CD4-positive, alpha-beta T cell treated with Interferon gamma for 1 hour (primary cell): ENCODE measurements at regions not wholly inside any gene's neighbourhood (a gene's known extent, or its start where the extent isn't known, plus 50 kb on each side); places are given as distances from the start of the nearest gene placed in this dataset.

ENCODE experiments used
- DNase-seq: peaks from one replicate; pipeline ENCODE4 v3.0.0-alpha.2; 2020

GRCh38 chr2:195027947-195028346 lies 629.1 kb upstream of the SLC39A10 start:
- no peak for DNase-seq

GRCh38 chr2:195026261-195026660 lies 630.8 kb upstream of the SLC39A10 start:
- DNase-seq, result no peak

- no peak for DNase-seq
Observed at GRCh38 chr2:195022508-195022830, 634.6 kb upstream of the SLC39A10 start.

- no peak for DNase-seq
Observed at GRCh38 chr2:195021711-195022507, 635.1 kb upstream of the SLC39A10 start.

- no peak for DNase-seq
Observed at GRCh38 chr2:195018462-195018861, 638.6 kb upstream of the SLC39A10 start.

GRCh38 chr2:195017890-195018289 lies 639.1 kb upstream of the SLC39A10 start:
- no peak for DNase-seq

- DNase-seq, result no peak
Observed at GRCh38 chr2:195016841-195017240, 640.2 kb upstream of the SLC39A10 start.

- no peak for DNase-seq
Observed at GRCh38 chr2:195009202-195009601, 647.8 kb upstream of the SLC39A10 start.

GRCh38 chr2:195006856-195007255 lies 650.2 kb upstream of the SLC39A10 start:
- no peak for DNase-seq

- no peak for DNase-seq
Observed at GRCh38 chr2:195003881-195004471, 653.0 kb upstream of the SLC39A10 start.

GRCh38 chr2:195001924-195002323 lies 655.1 kb upstream of the SLC39A10 start:
- no peak for DNase-seq

GRCh38 chr2:194999771-195000170 lies 657.3 kb upstream of the SLC39A10 start:
- DNase-seq, result no peak

GRCh38 chr2:194992648-194993047 lies 664.4 kb upstream of the SLC39A10 start:
- no peak for DNase-seq

GRCh38 chr2:194985258-194985657 lies 671.8 kb upstream of the SLC39A10 start:
- no peak for DNase-seq

GRCh38 chr2:194962254-194962653 lies 694.8 kb upstream of the SLC39A10 start:
- no peak for DNase-seq

GRCh38 chr2:194954218-194954617 lies 702.8 kb upstream of the SLC39A10 start:
- DNase-seq, result no peak

GRCh38 chr2:194946826-194947225 lies 710.2 kb upstream of the SLC39A10 start:
- DNase-seq, result no peak

- DNase-seq, result no peak
Observed at GRCh38 chr2:194938066-194938465, 719.0 kb upstream of the SLC39A10 start.

- no peak for DNase-seq
Observed at GRCh38 chr2:194927489-194927888, 729.5 kb upstream of the SLC39A10 start.

GRCh38 chr2:194926873-194927272 lies 730.2 kb upstream of the SLC39A10 start:
- DNase-seq, result no peak

- no peak for DNase-seq
Observed at GRCh38 chr2:194925742-194926141, 731.3 kb upstream of the SLC39A10 start.

GRCh38 chr2:194917519-194917918 lies 739.5 kb upstream of the SLC39A10 start:
- no peak for DNase-seq

GRCh38 chr2:194915485-194915884 lies 741.5 kb upstream of the SLC39A10 start:
- no peak for DNase-seq

GRCh38 chr2:194907569-194907968 lies 749.5 kb upstream of the SLC39A10 start:
- no peak for DNase-seq

GRCh38 chr2:194896871-194897270 lies 760.2 kb upstream of the SLC39A10 start:
- DNase-seq, result no peak
